UCSD-AML1 (cell line): ENCODE measurements at regions not wholly inside any gene's neighbourhood (a gene's known extent, or its start where the extent isn't known, plus 50 kb on each side); places are given as distances from the start of the nearest gene placed in this dataset.

Experiments used
- DNase-seq: peaks from one replicate; lab custom pipeline; 2025; ENCODE audit not compliant: unreplicated experiment; lab: John Stamatoyannopoulos, UW

- no peak for DNase-seq
These were observed 157.2 kb downstream of the SOCS6 start for GRCh38 chr18:70446063-70446462.

GRCh38 chr18:70442933-70443332 lies 154.1 kb downstream of the SOCS6 start:
- DNase-seq, result no peak

GRCh38 chr18:70432804-70433400 lies 144.1 kb downstream of the SOCS6 start:
- no peak for DNase-seq

- DNase-seq, result no peak
These were observed 142.4 kb downstream of the SOCS6 start for GRCh38 chr18:70431203-70431624.

- DNase-seq, result no peak
These were observed 141.8 kb downstream of the SOCS6 start for GRCh38 chr18:70430501-70431173.

- DNase-seq, result no peak
These were observed 141.1 kb downstream of the SOCS6 start for GRCh38 chr18:70429847-70430500.

- no peak for DNase-seq
These were observed 139.6 kb downstream of the SOCS6 start for GRCh38 chr18:70428439-70428838.

- no peak for DNase-seq
These were observed 138.0 kb downstream of the SOCS6 start for GRCh38 chr18:70426818-70427217.

GRCh38 chr18:70425236-70425635 lies 136.4 kb downstream of the SOCS6 start:
- DNase-seq, result no peak

- peak; percentile 7 for DNase-seq
These were observed 135.1 kb downstream of the SOCS6 start for GRCh38 chr18:70423988-70424387.

- DNase-seq, result peak; percentile 16
These were observed 134.3 kb downstream of the SOCS6 start for GRCh38 chr18:70423120-70423519.

- DNase-seq, result no peak
These were observed 133.6 kb downstream of the SOCS6 start for GRCh38 chr18:70422391-70422965.

GRCh38 chr18:70421471-70422390 lies 132.9 kb downstream of the SOCS6 start:
- peak; percentile 54 for DNase-seq

GRCh38 chr18:70420146-70420898 lies 131.5 kb downstream of the SOCS6 start:
- no peak for DNase-seq

GRCh38 chr18:70419526-70419925 lies 130.7 kb downstream of the SOCS6 start:
- no peak for DNase-seq

GRCh38 chr18:70418546-70419311 lies 129.9 kb downstream of the SOCS6 start:
- no peak for DNase-seq

- DNase-seq, result no peak
These were observed 129.0 kb downstream of the SOCS6 start for GRCh38 chr18:70417847-70418246.

- DNase-seq, result no peak
These were observed 127.7 kb downstream of the SOCS6 start for GRCh38 chr18:70416496-70416895.

- no peak for DNase-seq
These were observed 127.1 kb downstream of the SOCS6 start for GRCh38 chr18:70415823-70416488.
